ENCODE measurements at regions not wholly inside any gene's neighbourhood (a gene's known extent, or its start where the extent isn't known, plus 50 kb on each side); places are given as distances from the start of the nearest gene placed in this dataset.
"Not testable (repeated sequence)": the region's sequence is repeated elsewhere in the genome, so short reads cannot be mapped to it uniquely, and the experiment has no call there.

DNA sequence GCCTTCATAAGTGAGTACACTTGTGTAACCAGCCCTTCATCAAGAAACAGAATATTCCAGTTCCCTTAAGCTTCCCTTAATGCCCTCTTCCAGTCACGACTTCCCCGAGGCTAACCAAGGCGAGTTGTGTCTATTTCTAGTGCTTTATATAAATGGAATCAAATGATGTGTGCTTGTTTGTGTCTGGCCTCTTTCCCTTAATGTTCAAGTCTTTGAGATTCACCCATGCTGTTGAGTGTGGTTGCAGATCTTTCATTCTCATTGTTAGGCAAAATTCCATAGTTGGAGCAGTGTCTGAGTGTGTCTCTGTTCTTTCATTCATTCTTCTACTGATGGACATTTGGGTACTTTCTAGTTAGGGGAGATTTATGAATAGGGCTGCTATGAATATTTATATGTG is 135.0 kb downstream of the CEBPB start:
- H3K27me3 Mint-ChIP-seq (ENCODE audit: low read depth): peaks cover 23% of the 10 kb centered on the region
- H3K36me3 Mint-ChIP-seq (ENCODE audit: insufficient read depth in 2 of 2): peaks cover 1 to 9% of the 10 kb centered on the region in 2 donors
- ATAC-seq (replicated peaks in 1 of 2) (no peak), DNase-seq (no peak)
- peaks cover 19% of the 10 kb centered on the region for H3K4me1 Mint-ChIP-seq (ENCODE audit: low read depth)
- H3K4me3 Mint-ChIP-seq: no peak overlapping the region
- peaks cover 3 to 12% of the 10 kb centered on the region in 2 donors for H3K9me3 Mint-ChIP-seq
- H3K27ac Mint-ChIP-seq: no peak overlapping the region

DNA sequence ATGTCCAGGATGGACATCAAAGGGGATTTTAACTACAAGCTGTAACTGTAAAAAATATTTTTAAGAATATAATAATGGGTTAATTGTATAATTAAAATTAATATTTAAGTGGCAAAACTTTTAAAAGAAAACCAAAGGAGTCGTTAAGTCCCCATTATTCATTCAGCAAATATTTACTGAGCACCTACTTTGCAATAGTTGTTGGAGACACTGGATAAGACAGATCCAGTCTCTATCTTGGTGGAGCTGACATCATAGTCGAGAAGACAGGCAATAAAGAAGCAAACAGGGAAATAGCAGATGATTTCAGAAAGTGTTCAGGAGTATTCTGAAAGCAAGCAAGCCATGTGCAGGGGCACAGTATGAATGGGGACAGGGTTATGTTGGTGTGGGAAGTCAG is 137.0 kb downstream of the CEBPB start:
- Mint-ChIP-seq H3K36me3 (ENCODE audit: insufficient read depth in 2 of 2) (peaks cover 1 to 9% of the 10 kb centered on the region in 2 donors), H3K27ac (no peak overlapping the region), H3K27me3 (ENCODE audit: low read depth) (peaks cover 22% of the 10 kb centered on the region), H3K4me3 (no peak overlapping the region), H3K4me1 (ENCODE audit: low read depth) (peaks cover 7% of the 10 kb centered on the region), H3K9me3 (peaks cover 3 to 12% of the 10 kb centered on the region in 2 donors)
- ATAC-seq (replicated peaks in 1 of 2) (no peak), DNase-seq (no peak)

DNA sequence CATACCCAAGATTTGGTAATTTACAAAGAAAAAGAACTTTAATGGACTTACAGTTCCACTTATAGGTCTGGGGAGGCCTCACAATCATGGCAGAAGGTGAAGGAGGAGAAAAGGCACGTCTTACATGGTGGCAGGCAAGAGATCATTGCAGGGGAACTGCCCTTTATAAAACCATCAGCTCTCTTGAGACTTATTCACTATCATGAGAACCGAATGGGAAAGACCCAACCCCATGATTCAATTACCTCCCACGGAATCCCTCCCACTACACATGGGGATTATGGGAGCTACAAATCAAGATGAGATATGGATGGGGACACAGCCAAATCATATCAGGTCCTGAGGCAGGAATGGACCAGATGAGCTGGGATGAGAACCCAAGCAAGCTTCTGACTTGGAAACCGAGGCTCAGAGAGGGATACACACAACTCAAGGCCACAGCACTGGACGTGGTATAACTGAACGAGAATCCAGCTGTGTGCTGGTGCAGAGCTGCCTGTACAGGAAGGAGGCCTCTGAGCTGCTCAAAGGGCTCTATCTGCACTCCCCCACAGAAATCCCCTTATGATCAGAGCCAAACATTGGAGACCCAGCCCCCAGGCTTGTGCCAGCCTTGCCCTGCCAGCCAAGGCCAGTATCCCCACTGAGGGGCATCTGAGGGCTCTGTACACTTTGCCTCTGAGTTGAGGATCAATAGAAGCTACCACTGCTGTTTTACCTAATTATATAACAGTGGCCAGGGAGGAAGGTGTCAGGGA is 137.8 kb downstream of the CEBPB start:
- no peak overlapping the region for H3K27ac Mint-ChIP-seq
- peaks cover 27% of the 10 kb centered on the region for H3K27me3 Mint-ChIP-seq (ENCODE audit: low read depth)
- ATAC-seq (replicated peaks in 1 of 2): no peak
- no peak for DNase-seq
- no peak overlapping the region for H3K4me3 Mint-ChIP-seq
- peaks cover 3 to 12% of the 10 kb centered on the region in 2 donors for H3K9me3 Mint-ChIP-seq
- H3K36me3 Mint-ChIP-seq (ENCODE audit: insufficient read depth in 2 of 2): peaks cover 1 to 9% of the 10 kb centered on the region in 2 donors
- H3K4me1 Mint-ChIP-seq (ENCODE audit: low read depth): peaks cover 7% of the 10 kb centered on the region

DNA sequence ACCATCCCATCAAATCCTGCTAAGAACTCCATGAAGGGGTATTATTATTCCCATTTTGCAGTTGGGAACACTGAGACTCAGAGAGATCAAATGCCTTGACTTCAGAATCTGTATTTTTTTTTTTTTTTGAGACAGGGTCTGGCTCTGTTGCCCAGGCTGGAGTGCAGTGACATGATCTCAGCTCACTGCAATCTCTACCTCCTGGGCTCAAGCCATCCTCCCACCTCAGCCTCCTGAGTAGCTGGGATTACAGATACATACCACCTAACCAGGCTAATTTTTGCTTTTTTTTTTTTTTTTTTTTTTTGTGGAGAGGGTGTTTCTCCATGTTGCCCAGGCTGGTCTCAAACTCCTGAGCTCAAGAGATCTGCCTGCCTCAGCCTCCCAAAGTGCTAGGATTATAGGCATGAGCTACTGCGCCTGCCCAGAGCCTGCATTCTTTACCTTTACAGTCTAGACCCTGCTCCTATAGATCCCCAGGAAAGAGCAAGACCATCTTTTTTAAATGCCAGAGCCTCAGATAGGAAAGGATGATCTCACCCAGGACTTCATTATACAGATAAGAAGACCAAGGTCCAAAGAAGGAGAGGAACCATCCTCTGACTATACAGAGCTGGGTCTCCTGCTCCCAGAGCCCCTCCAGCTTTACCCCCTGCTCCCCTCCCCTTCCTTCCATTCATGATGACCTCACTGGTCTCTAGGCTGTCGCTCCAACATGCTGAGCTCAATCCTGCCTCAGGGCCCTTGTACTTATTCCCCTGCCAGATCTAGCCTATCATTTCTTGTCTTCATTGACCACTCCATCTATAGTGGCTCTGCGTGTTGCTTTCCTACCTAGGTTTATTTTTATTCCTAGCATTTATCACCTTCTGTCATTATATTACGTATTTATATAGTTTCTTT is 138.6 kb downstream of the CEBPB start:
- no peak overlapping the region for H3K27ac Mint-ChIP-seq
- H3K9me3 Mint-ChIP-seq: peaks cover 3 to 12% of the 10 kb centered on the region in 2 donors
- H3K4me1 Mint-ChIP-seq (ENCODE audit: low read depth): peaks cover 7% of the 10 kb centered on the region
- H3K4me3 Mint-ChIP-seq: no peak overlapping the region
- DNase-seq: no peak
- peaks cover 27% of the 10 kb centered on the region for H3K27me3 Mint-ChIP-seq (ENCODE audit: low read depth)
- no peak for ATAC-seq (replicated peaks in 1 of 2)
- peaks cover 1 to 9% of the 10 kb centered on the region in 2 donors for H3K36me3 Mint-ChIP-seq (ENCODE audit: insufficient read depth in 2 of 2)

DNA sequence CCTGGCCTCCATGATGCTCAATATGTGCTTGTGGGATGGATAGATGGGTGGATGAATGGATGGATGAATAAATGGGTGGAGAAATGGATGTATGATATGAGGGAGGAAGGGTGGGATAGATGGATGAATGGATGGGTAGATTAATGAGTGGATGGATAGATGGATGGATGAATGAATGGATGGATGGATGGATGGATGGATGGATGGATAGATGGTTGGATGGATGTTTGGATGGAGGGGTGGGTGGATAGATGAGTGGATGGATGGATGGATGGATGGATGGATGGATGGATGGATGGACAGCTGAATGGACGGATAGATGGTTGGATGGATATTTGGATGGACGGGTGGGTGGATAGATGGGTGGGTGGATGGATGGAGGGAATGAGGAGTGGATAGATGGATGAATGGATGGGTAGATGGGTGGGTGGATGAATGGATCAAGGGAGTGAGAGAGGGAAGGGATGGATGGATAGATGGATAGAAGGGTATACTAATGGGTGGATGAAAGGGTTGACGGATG is 139.4 kb downstream of the CEBPB start:
- H3K4me1 Mint-ChIP-seq (ENCODE audit: low read depth): peaks cover 14% of the 10 kb centered on the region
- H3K9me3 Mint-ChIP-seq: peaks cover 0 to 10% of the 10 kb centered on the region in 2 donors
- H3K4me3 Mint-ChIP-seq: no peak overlapping the region
- H3K27ac Mint-ChIP-seq: no peak overlapping the region
- no peak for DNase-seq
- H3K36me3 Mint-ChIP-seq (ENCODE audit: insufficient read depth in 2 of 2): peaks cover 1 to 7% of the 10 kb centered on the region in 2 donors
- ATAC-seq (replicated peaks in 1 of 2): no peak
- H3K27me3 Mint-ChIP-seq (ENCODE audit: low read depth): peaks cover 27% of the 10 kb centered on the region

DNA sequence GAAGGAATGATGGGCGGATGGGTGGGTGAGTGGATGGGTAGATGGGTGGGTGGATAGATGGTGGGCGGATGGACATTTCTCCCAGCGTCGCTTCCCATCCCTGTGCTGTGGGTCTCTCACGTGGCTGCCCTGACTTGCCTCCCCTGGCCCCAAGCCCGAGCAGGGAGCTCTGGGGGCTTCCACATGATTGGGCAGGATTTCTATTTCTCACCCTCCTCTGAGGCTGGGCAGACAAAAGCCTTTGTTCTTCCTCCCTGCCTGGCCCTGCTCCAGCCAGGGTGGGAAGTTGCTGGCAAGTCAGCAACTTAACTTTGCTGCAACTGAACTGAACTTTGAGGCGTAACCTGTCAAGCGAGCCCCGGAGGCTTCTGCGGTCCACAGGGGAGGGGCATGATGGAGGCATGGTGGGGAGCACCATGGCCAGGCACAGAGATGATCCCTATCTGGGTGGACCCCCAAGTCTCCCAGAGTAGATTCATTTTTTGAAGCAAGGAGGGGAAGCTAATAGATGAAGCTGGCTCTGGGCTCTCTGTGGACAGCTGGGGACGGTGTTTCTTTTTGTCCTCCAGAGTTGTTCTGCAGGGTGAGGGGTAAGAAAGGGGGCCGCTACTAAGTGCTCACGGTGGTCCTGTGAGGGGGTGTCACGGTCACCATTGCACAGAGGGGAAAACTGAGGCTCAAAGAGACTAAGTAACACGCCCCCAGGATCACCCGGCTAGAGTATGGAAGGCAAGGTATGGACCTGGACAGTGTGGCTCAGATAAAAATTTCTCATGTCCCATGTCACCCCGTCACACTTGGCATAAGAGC is 140.1 kb downstream of the CEBPB start:
- ATAC-seq (replicated peaks in 1 of 2) (no peak), DNase-seq (no peak)
- H3K27me3 Mint-ChIP-seq (ENCODE audit: low read depth): peaks cover 27% of the 10 kb centered on the region
- peaks cover 0 to 10% of the 10 kb centered on the region in 2 donors for H3K9me3 Mint-ChIP-seq
- H3K36me3 Mint-ChIP-seq (ENCODE audit: insufficient read depth in 2 of 2): peaks cover 1 to 6% of the 10 kb centered on the region in 2 donors
- no peak overlapping the region for H3K4me3 Mint-ChIP-seq
- no peak overlapping the region for H3K27ac Mint-ChIP-seq
- peaks cover 16% of the 10 kb centered on the region for H3K4me1 Mint-ChIP-seq (ENCODE audit: low read depth)

DNA sequence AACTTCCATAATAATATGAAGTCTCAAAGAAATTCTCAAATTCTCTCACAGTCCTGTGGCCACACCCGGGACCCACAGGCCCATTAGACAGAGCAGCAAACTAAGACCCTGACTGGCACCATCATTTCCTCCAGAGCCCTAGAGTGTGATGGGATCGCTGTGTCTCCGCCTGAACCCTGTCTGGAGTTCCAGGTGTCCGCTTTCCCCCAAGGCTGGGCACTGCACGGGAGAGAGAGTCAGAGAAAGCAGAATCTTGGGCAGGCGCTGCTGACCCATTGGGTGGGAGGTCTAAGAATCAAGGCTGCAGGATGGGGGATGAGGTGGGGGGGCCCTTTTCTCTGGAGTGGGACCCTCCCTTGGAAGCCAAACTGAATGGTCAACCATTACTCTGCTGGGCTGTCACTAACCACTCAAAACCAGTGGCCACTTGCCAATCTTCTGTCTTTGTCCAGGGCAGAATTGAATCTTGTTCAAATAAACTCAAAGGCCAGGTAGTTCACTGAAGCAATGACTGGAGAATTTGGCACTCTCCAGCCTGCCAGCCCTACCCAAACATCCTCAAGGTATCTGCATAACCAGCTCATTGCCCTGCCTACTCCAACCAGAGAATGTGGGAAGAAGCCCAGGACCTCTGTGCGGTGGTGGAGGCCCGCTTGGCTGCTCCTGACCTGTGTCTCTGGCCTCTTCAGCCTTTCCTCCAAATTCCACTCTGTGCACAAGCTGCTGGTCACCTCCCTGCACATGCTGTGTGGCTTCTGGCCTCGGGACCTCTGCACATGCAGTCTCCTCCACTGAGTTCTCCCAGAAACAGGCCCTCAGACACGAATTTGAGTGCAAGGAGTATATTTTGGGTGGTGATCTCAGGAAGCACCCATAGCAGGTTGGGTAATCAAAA is 141.1 kb downstream of the CEBPB start:
- Mint-ChIP-seq H3K27me3 (ENCODE audit: low read depth) (peaks cover 27% of the 10 kb centered on the region), H3K9me3 (peaks cover 0 to 10% of the 10 kb centered on the region in 2 donors), H3K27ac (no peak overlapping the region), H3K4me3 (no peak overlapping the region), H3K4me1 (ENCODE audit: low read depth) (peaks cover 16% of the 10 kb centered on the region), H3K36me3 (ENCODE audit: insufficient read depth in 2 of 2) (peaks cover 1 to 5% of the 10 kb centered on the region in 2 donors)
- no peak for ATAC-seq (replicated peaks in 1 of 2)
- DNase-seq: no peak

DNA sequence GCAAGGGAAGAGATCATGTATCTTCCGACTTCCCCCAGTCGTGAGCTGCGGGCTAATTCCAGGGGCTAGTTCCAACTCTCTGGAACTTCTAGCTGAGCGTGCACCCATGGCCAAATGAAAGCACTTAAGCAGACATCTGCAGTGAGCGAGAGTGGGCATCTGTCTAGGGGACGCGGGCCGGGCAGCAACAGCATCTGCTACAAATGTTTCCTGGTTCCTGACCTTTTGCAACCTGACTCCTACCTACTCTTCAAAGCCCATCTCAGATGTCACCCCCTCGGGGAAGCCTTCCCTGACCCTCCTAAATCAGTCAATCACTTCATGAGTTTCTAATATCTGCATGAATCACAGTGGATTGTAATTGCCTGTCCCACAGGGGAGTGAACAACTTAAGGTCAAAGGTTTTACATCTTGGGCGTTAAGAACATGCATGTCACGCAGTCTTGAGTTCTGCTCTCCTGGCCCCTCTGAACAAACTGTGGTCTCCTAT is 141.9 kb downstream of the CEBPB start:
- H3K4me3 Mint-ChIP-seq: no peak overlapping the region

DNA sequence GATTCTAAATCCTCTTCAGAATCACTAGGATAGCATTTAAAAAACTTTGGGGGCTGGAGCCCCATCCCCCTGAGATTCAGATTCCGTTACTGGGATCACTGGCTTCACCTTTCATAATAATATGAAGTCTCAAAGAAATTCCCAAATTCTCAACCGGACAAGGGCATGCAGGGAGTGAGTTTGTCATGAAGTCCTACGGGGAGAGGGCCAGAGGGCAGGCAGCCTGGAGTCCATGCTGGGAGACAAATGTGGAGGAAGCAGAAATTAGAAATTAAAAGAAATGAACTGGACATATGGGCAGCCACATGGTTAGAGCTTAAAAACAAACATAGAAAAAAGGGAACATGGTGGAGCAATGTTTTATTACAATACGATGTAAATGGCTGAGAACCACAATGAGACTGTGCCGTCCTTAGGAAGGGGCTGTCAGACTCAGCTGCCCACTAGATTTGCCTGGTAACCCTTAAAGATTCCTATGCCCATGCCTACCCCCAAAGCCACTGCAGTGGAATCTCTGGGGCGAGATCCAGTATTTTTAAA is 142.6 kb downstream of the CEBPB start:
- no peak for DNase-seq
- peaks cover 27% of the 10 kb centered on the region for H3K27me3 Mint-ChIP-seq (ENCODE audit: low read depth)
- no peak overlapping the region for H3K4me3 Mint-ChIP-seq
- peaks cover 0 to 5% of the 10 kb centered on the region in 2 donors for H3K9me3 Mint-ChIP-seq
- ATAC-seq (replicated peaks in 1 of 2): no peak
- no peak overlapping the region for H3K27ac Mint-ChIP-seq
- peaks cover 0 to 2% of the 10 kb centered on the region in 2 donors for H3K36me3 Mint-ChIP-seq (ENCODE audit: insufficient read depth in 2 of 2)
- H3K4me1 Mint-ChIP-seq (ENCODE audit: low read depth): peaks cover 25% of the 10 kb centered on the region

More for the DNA sequence above, 141.9 kb downstream of the CEBPB start:
- no peak overlapping the region for H3K27ac Mint-ChIP-seq
- DNase-seq: no peak
- H3K27me3 Mint-ChIP-seq (ENCODE audit: low read depth): peaks cover 27% of the 10 kb centered on the region
- H3K4me1 Mint-ChIP-seq (ENCODE audit: low read depth): peaks cover 25% of the 10 kb centered on the region
- peaks cover 1 to 5% of the 10 kb centered on the region in 2 donors for H3K36me3 Mint-ChIP-seq (ENCODE audit: insufficient read depth in 2 of 2)
- no peak for ATAC-seq (replicated peaks in 1 of 2)
- peaks cover 0 to 10% of the 10 kb centered on the region in 2 donors for H3K9me3 Mint-ChIP-seq

DNA sequence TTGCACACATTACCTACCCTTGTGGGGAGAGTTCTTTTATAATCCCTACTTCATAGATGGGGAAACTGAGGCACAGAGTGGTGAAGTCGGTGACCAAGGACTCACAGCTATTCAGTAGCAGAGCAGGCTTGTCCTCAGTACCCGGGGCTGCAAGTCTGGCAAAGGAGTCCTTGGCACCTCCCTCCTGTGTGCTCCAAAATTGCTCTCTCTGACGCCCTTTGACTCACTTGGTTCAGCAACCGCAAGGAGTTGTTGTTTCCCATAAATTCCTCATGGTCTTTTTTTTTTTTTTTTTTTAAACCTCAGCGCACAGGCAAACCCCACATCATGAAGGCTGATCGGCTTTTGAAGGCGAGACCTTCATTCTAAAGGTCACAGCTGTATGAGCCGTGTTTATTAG is 143.2 kb downstream of the CEBPB start:
- peaks cover 29% of the 10 kb centered on the region for H3K4me1 Mint-ChIP-seq (ENCODE audit: low read depth)
- H3K27me3 Mint-ChIP-seq (ENCODE audit: low read depth): peaks cover 27% of the 10 kb centered on the region
- H3K4me3 Mint-ChIP-seq: no peak overlapping the region
- H3K27ac Mint-ChIP-seq: no peak overlapping the region
- peaks cover 0 to 2% of the 10 kb centered on the region in 2 donors for H3K36me3 Mint-ChIP-seq (ENCODE audit: insufficient read depth in 2 of 2)
- ATAC-seq (replicated peaks in 1 of 2) (no peak), DNase-seq (no peak)
- peaks cover 0 to 4% of the 10 kb centered on the region in 2 donors for H3K9me3 Mint-ChIP-seq

DNA sequence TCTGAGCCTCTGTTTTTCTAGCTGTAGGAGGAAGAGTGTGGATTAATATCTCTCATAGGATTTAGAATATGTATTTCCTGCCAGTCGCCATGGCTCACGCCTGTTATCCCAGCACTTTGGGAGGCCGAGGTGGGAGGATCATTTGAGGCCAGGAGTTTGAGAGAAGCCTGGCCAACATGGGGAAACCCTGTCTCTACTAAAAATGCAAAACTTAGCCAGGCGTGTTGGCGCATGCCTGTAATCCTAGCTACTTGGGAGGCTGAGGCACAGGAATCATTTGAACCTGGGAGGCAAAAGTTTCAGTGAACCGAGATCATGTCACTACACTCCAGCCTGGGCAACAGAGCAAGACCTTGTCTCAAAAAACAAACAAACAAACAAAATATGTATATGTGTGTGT is 143.9 kb downstream of the CEBPB start:
- H3K9me3 Mint-ChIP-seq; ATAC-seq (replicated peaks in 1 of 2); H3K27ac Mint-ChIP-seq; DNase-seq; H3K4me3 Mint-ChIP-seq; H3K36me3 Mint-ChIP-seq (ENCODE audit: insufficient read depth in 2 of 2): not testable (repeated sequence)
- peaks cover 36% of the 10 kb centered on the region for H3K4me1 Mint-ChIP-seq (ENCODE audit: low read depth)
- peaks cover 23% of the 10 kb centered on the region for H3K27me3 Mint-ChIP-seq (ENCODE audit: low read depth)

Measured in activated T-cell treated with anti-CD3 and anti-CD28 coated beads, Interleukin-2, amount 50 U/mL, for 72 hours (primary cell).